ENCODE measurements at regions not wholly inside any gene's neighbourhood (a gene's known extent, or its start where the extent isn't known, plus 50 kb on each side); places are given as distances from the start of the nearest gene placed in this dataset.

- H3K4me3 ChIP-seq (ENCODE audit: low read length): no peak overlapping the region
- no peak for DNase-seq (ENCODE audit: low read depth)
- no peak for TF ChIP-seq CTCF (conservative IDR thresholded peaks at IDR 0.05; ENCODE audit: low read length)
These were observed 617.0 kb upstream of the PRMT6 start for GRCh38 chr1:106439475-106439874.

GRCh38 chr1:106447466-106447865, 609.0 kb upstream of the PRMT6 start:
- no peak for TF ChIP-seq CTCF (conservative IDR thresholded peaks at IDR 0.05; ENCODE audit: low read length)
- no peak overlapping the region for H3K4me3 ChIP-seq (ENCODE audit: low read length)
- no peak for DNase-seq (ENCODE audit: low read depth)

DNA sequence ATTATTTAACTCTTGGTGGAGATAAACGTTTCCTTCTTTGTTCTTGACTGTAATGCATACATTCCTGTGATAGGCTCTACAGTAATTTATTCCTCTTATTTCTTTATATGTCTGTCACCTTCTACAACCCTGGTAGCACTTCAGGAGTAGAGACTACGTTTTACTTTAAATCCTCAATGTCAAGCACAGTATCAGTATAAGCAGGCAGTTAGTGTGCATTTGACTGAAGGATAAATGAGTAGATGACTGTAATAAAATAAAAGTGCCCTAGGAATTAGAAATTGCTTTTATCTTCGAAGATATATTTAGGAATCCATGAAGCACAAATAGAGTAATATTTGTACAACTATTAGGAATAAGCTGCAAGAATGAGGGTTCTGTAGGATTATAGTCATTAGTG, 599.6 kb upstream of the PRMT6 start:
- no peak for DNase-seq (ENCODE audit: low read depth)
- H3K4me3 ChIP-seq (ENCODE audit: low read length): no peak overlapping the region
- no peak for TF ChIP-seq CTCF (conservative IDR thresholded peaks at IDR 0.05; ENCODE audit: low read length)

DNA sequence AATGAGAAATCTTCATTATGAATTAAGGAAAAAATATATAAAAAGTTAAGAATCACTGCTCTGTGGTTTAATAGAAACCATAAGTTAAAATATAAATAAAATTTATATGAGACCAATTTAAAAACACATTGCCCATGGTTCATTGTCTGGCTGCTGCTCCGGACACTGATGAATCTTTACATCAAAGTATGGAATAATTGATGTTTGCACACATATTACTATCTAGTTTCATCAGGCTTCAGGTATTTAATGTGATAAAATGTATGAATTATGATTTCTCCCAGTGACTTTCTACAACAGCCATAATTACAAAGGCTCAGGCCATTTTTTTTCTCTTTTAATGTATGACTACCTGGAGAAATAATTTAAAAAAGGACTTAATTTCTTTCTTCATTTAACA, 599.1 kb upstream of the PRMT6 start:
- H3K4me3 ChIP-seq (ENCODE audit: low read length): no peak overlapping the region
- no peak for DNase-seq (ENCODE audit: low read depth)
- TF ChIP-seq CTCF (conservative IDR thresholded peaks at IDR 0.05; ENCODE audit: low read length): no peak

DNA sequence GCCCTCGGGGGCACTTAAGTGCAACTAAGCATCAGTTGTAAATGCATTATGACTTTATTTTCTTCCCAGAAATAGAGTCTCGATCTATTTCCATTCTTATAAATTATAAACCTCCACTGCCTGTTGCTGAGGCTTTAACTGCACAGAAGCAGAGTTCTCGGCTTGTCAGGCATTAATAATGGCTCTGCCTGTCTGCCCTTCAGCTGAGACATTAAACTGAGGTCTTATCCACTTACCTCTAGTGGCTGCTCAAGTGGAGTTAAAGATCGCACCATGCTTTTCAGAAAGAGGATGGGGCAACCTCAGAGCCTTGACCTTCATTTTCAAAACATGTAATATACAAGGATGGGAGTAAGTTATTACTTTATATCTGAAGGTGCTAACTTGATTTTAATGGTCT, 597.6 kb upstream of the PRMT6 start:
- DNase-seq (ENCODE audit: low read depth): no peak
- no peak for TF ChIP-seq CTCF (conservative IDR thresholded peaks at IDR 0.05; ENCODE audit: low read length)
- H3K4me3 ChIP-seq (ENCODE audit: low read length): no peak overlapping the region

DNA sequence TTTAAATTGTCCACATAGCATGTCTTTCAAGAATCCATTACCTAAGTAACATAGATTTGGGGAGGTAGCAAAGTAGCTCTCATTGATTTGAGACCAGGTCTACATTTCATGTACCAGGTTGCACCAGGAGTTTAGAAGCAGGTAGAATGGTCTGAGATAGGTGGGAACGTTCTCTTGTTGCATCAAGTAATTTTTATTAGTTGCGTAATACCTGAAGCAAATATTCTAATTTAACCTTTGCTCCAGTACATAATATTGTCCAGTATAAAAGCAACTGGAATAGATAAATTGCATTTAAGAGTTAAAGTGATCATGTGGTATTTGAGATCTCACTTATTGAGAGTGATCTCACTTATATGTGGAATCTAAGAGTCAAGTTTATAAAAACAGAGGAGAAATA, 597.1 kb upstream of the PRMT6 start:
- no peak for DNase-seq (ENCODE audit: low read depth)
- H3K4me3 ChIP-seq (ENCODE audit: low read length): no peak overlapping the region
- no peak for TF ChIP-seq CTCF (conservative IDR thresholded peaks at IDR 0.05; ENCODE audit: low read length)

GRCh38 chr1:106465666-106466065, 590.8 kb upstream of the PRMT6 start:
- H3K4me3 ChIP-seq (ENCODE audit: low read length): no peak overlapping the region
- no peak for TF ChIP-seq CTCF (conservative IDR thresholded peaks at IDR 0.05; ENCODE audit: low read length)
- DNase-seq (ENCODE audit: low read depth): no peak
